ENCODE measurements at regions not wholly inside any gene's neighbourhood (a gene's known extent, or its start where the extent isn't known, plus 50 kb on each side); places are given as distances from the start of the nearest gene placed in this dataset.

- DNase-seq = peak in 1 of 6 experiments; percentile 4
These were observed 198.4 kb downstream of the NDFIP2 start for GRCh38 chr13:79679334-79679733.

- DNase-seq = no peak
These were observed 197.1 kb downstream of the NDFIP2 start for GRCh38 chr13:79678100-79678499.

GRCh38 chr13:79675931-79676660 is 195.1 kb downstream of the NDFIP2 start:
- no peak for DNase-seq

- DNase-seq = no peak
These were observed 194.0 kb downstream of the NDFIP2 start for GRCh38 chr13:79674765-79675515.

GRCh38 chr13:79673993-79674377 is 193.0 kb downstream of the NDFIP2 start:
- no peak for DNase-seq

GRCh38 chr13:79673310-79673992 is 192.5 kb downstream of the NDFIP2 start:
- no peak for DNase-seq

GRCh38 chr13:79671420-79671819 is 190.5 kb downstream of the NDFIP2 start:
- no peak for DNase-seq

- no peak for DNase-seq
These were observed 187.3 kb downstream of the NDFIP2 start for GRCh38 chr13:79668201-79668752.

- DNase-seq = no peak
These were observed 186.8 kb downstream of the NDFIP2 start for GRCh38 chr13:79667771-79668170.

- DNase-seq = no peak
These were observed 183.2 kb downstream of the NDFIP2 start for GRCh38 chr13:79663977-79664636.

- no peak for DNase-seq
These were observed 182.5 kb downstream of the NDFIP2 start for GRCh38 chr13:79663435-79663834.

GRCh38 chr13:79662882-79663281 is 181.9 kb downstream of the NDFIP2 start:
- no peak for DNase-seq

- no peak for DNase-seq
These were observed 179.4 kb downstream of the NDFIP2 start for GRCh38 chr13:79660361-79660760.

GRCh38 chr13:79659121-79659521 is 178.2 kb downstream of the NDFIP2 start:
- DNase-seq = no peak

GRCh38 chr13:79658333-79658975 is 177.5 kb downstream of the NDFIP2 start:
- no peak for DNase-seq

GRCh38 chr13:79655509-79655908 is 174.6 kb downstream of the NDFIP2 start:
- DNase-seq = no peak

GRCh38 chr13:79654520-79654919 is 173.6 kb downstream of the NDFIP2 start:
- no peak for DNase-seq

GRCh38 chr13:79650688-79651087 is 169.7 kb downstream of the NDFIP2 start:
- no peak for DNase-seq

- DNase-seq = no peak
These were observed 167.2 kb downstream of the NDFIP2 start for GRCh38 chr13:79648191-79648590.

- DNase-seq = no peak
These were observed 166.6 kb downstream of the NDFIP2 start for GRCh38 chr13:79647533-79647932.

- no peak for DNase-seq
These were observed 165.9 kb downstream of the NDFIP2 start for GRCh38 chr13:79646880-79647279.

- no peak for DNase-seq
These were observed 164.6 kb downstream of the NDFIP2 start for GRCh38 chr13:79645569-79645968.

All from stimulated activated naive CD4-positive, alpha-beta T cell (primary cell).